ENCODE measurements at regions not wholly inside any gene's neighbourhood (a gene's known extent, or its start where the extent isn't known, plus 50 kb on each side); places are given as distances from the start of the nearest gene placed in this dataset.

GRCh38 chr11:19552656-19553260 is 159.9 kb upstream of the NAV2 start:
- Histone ChIP-seq H3K27ac (ENCODE audit: low read length) (no peak overlapping the region), H3K36me3 (ENCODE audit: control insufficient read depth, insufficient read depth, low read length) (no peaks in the 10 kb centered on the region), H3K9me3 (ENCODE audit: control insufficient read depth, low read depth, low read length) (no peaks in the 10 kb centered on the region), H3K4me1 (ENCODE audit: control insufficient read depth, insufficient read depth, low read length) (peaks cover 6% of the 10 kb centered on the region), H3K27me3 (ENCODE audit: control insufficient read depth, insufficient read depth, low read length) (no peaks in the 10 kb centered on the region), H3K4me3 (ENCODE audit: low read length) (no peak overlapping the region)
- DNase-seq: no peak
- WGBS (ENCODE audit: insufficient coverage, low lambda C conversion rate): 52% methylated on average over 2 of the region's 8 CpGs

GRCh38 chr11:19552161-19552560 is 160.5 kb upstream of the NAV2 start:
- Histone ChIP-seq H3K36me3 (ENCODE audit: control insufficient read depth, insufficient read depth, low read length) (no peaks in the 10 kb centered on the region), H3K4me1 (ENCODE audit: control insufficient read depth, insufficient read depth, low read length) (peaks cover 6% of the 10 kb centered on the region), H3K27me3 (ENCODE audit: control insufficient read depth, insufficient read depth, low read length) (peaks cover 4% of the 10 kb centered on the region), H3K4me3 (ENCODE audit: low read length) (no peak overlapping the region), H3K9me3 (ENCODE audit: control insufficient read depth, low read depth, low read length) (no peaks in the 10 kb centered on the region), H3K27ac (ENCODE audit: low read length) (no peak overlapping the region)
- DNase-seq: no peak
- no CpG with 5 or more reads among the region's 8 CpGs for WGBS (ENCODE audit: insufficient coverage, low lambda C conversion rate)

GRCh38 chr11:19551457-19551856 is 161.2 kb upstream of the NAV2 start:
- 94% methylated on average over 2 of the region's 4 CpGs for WGBS (ENCODE audit: insufficient coverage, low lambda C conversion rate)
- H3K4me3 ChIP-seq (ENCODE audit: low read length): no peak overlapping the region
- no peak overlapping the region for H3K27ac ChIP-seq (ENCODE audit: low read length)
- no peaks in the 10 kb centered on the region for H3K9me3 ChIP-seq (ENCODE audit: control insufficient read depth, low read depth, low read length)
- peaks cover 4% of the 10 kb centered on the region for H3K27me3 ChIP-seq (ENCODE audit: control insufficient read depth, insufficient read depth, low read length)
- no peak for DNase-seq
- H3K4me1 ChIP-seq (ENCODE audit: control insufficient read depth, insufficient read depth, low read length): peaks cover 6% of the 10 kb centered on the region
- no peaks in the 10 kb centered on the region for H3K36me3 ChIP-seq (ENCODE audit: control insufficient read depth, insufficient read depth, low read length)

GRCh38 chr11:19547044-19547443 is 165.6 kb upstream of the NAV2 start:
- no peaks in the 10 kb centered on the region for H3K36me3 ChIP-seq (ENCODE audit: control insufficient read depth, insufficient read depth, low read length)
- no peaks in the 10 kb centered on the region for H3K4me1 ChIP-seq (ENCODE audit: control insufficient read depth, insufficient read depth, low read length)
- H3K27me3 ChIP-seq (ENCODE audit: control insufficient read depth, insufficient read depth, low read length): peaks cover 4% of the 10 kb centered on the region
- no CpG with 5 or more reads among the region's 3 CpGs for WGBS (ENCODE audit: insufficient coverage, low lambda C conversion rate)
- H3K4me3 ChIP-seq (ENCODE audit: low read length): no peak overlapping the region
- H3K27ac ChIP-seq (ENCODE audit: low read length): no peak overlapping the region
- DNase-seq: no peak
- no peaks in the 10 kb centered on the region for H3K9me3 ChIP-seq (ENCODE audit: control insufficient read depth, low read depth, low read length)

GRCh38 chr11:19546325-19546724 is 166.3 kb upstream of the NAV2 start:
- no peaks in the 10 kb centered on the region for H3K36me3 ChIP-seq (ENCODE audit: control insufficient read depth, insufficient read depth, low read length)
- no CpG with 5 or more reads among the region's 5 CpGs for WGBS (ENCODE audit: insufficient coverage, low lambda C conversion rate)
- no peaks in the 10 kb centered on the region for H3K4me1 ChIP-seq (ENCODE audit: control insufficient read depth, insufficient read depth, low read length)
- H3K27ac ChIP-seq (ENCODE audit: low read length): no peak overlapping the region
- no peak overlapping the region for H3K4me3 ChIP-seq (ENCODE audit: low read length)
- H3K27me3 ChIP-seq (ENCODE audit: control insufficient read depth, insufficient read depth, low read length): peaks cover 4% of the 10 kb centered on the region
- DNase-seq: no peak
- no peaks in the 10 kb centered on the region for H3K9me3 ChIP-seq (ENCODE audit: control insufficient read depth, low read depth, low read length)

- H3K27ac ChIP-seq (ENCODE audit: low read length): no peak overlapping the region
- no peaks in the 10 kb centered on the region for H3K36me3 ChIP-seq (ENCODE audit: control insufficient read depth, insufficient read depth, low read length)
- no CpG with 5 or more reads among the region's 3 CpGs for WGBS (ENCODE audit: insufficient coverage, low lambda C conversion rate)
- DNase-seq: no peak
- no peaks in the 10 kb centered on the region for H3K4me1 ChIP-seq (ENCODE audit: control insufficient read depth, insufficient read depth, low read length)
- no peaks in the 10 kb centered on the region for H3K27me3 ChIP-seq (ENCODE audit: control insufficient read depth, insufficient read depth, low read length)
- H3K4me3 ChIP-seq (ENCODE audit: low read length): no peak overlapping the region
- H3K9me3 ChIP-seq (ENCODE audit: control insufficient read depth, low read depth, low read length): no peaks in the 10 kb centered on the region
Observed at GRCh38 chr11:19541521-19542049, 171.1 kb upstream of the NAV2 start.

GRCh38 chr11:19539861-19540260 is 172.8 kb upstream of the NAV2 start:
- Histone ChIP-seq H3K4me3 (ENCODE audit: low read length) (no peak overlapping the region), H3K27ac (ENCODE audit: low read length) (no peak overlapping the region), H3K36me3 (ENCODE audit: control insufficient read depth, insufficient read depth, low read length) (no peaks in the 10 kb centered on the region), H3K27me3 (ENCODE audit: control insufficient read depth, insufficient read depth, low read length) (no peaks in the 10 kb centered on the region), H3K4me1 (ENCODE audit: control insufficient read depth, insufficient read depth, low read length) (no peaks in the 10 kb centered on the region), H3K9me3 (ENCODE audit: control insufficient read depth, low read depth, low read length) (no peaks in the 10 kb centered on the region)
- no peak for DNase-seq
- 86% methylated on average over 1 of the region's 6 CpGs for WGBS (ENCODE audit: insufficient coverage, low lambda C conversion rate)

- Histone ChIP-seq H3K36me3 (ENCODE audit: control insufficient read depth, insufficient read depth, low read length) (no peaks in the 10 kb centered on the region), H3K9me3 (ENCODE audit: control insufficient read depth, low read depth, low read length) (no peaks in the 10 kb centered on the region), H3K27me3 (ENCODE audit: control insufficient read depth, insufficient read depth, low read length) (no peaks in the 10 kb centered on the region), H3K27ac (ENCODE audit: low read length) (no peak overlapping the region), H3K4me1 (ENCODE audit: control insufficient read depth, insufficient read depth, low read length) (no peaks in the 10 kb centered on the region), H3K4me3 (ENCODE audit: low read length) (no peak overlapping the region)
- no peak for DNase-seq
- no CpG with 5 or more reads among the region's 3 CpGs for WGBS (ENCODE audit: insufficient coverage, low lambda C conversion rate)
Observed at GRCh38 chr11:19537803-19538453, 174.7 kb upstream of the NAV2 start.

- Histone ChIP-seq H3K27ac (ENCODE audit: low read length) (no peak overlapping the region), H3K4me3 (ENCODE audit: low read length) (no peak overlapping the region), H3K27me3 (ENCODE audit: control insufficient read depth, insufficient read depth, low read length) (no peaks in the 10 kb centered on the region), H3K36me3 (ENCODE audit: control insufficient read depth, insufficient read depth, low read length) (no peaks in the 10 kb centered on the region), H3K4me1 (ENCODE audit: control insufficient read depth, insufficient read depth, low read length) (no peaks in the 10 kb centered on the region), H3K9me3 (ENCODE audit: control insufficient read depth, low read depth, low read length) (no peaks in the 10 kb centered on the region)
- WGBS (ENCODE audit: insufficient coverage, low lambda C conversion rate): no CpG with 5 or more reads among the region's 4 CpGs
- DNase-seq: no peak
Observed at GRCh38 chr11:19536131-19536530, 176.5 kb upstream of the NAV2 start.

- Histone ChIP-seq H3K36me3 (ENCODE audit: control insufficient read depth, insufficient read depth, low read length) (no peaks in the 10 kb centered on the region), H3K27me3 (ENCODE audit: control insufficient read depth, insufficient read depth, low read length) (no peaks in the 10 kb centered on the region), H3K27ac (ENCODE audit: low read length) (no peak overlapping the region), H3K4me3 (ENCODE audit: low read length) (no peak overlapping the region), H3K9me3 (ENCODE audit: control insufficient read depth, low read depth, low read length) (no peaks in the 10 kb centered on the region), H3K4me1 (ENCODE audit: control insufficient read depth, insufficient read depth, low read length) (peaks cover 6% of the 10 kb centered on the region)
- 43% methylated on average over 1 of the region's 7 CpGs for WGBS (ENCODE audit: insufficient coverage, low lambda C conversion rate)
- peak in 1 of 2 donors; percentile 27 for DNase-seq
Observed at GRCh38 chr11:19530505-19530904, 182.1 kb upstream of the NAV2 start.

GRCh38 chr11:19526119-19526518 is 186.5 kb upstream of the NAV2 start:
- DNase-seq: no peak
- H3K4me3 ChIP-seq (ENCODE audit: low read length): no peak overlapping the region
- WGBS (ENCODE audit: insufficient coverage, low lambda C conversion rate): no CpG with 5 or more reads among the region's 2 CpGs
- H3K36me3 ChIP-seq (ENCODE audit: control insufficient read depth, insufficient read depth, low read length): no peaks in the 10 kb centered on the region
- no peaks in the 10 kb centered on the region for H3K9me3 ChIP-seq (ENCODE audit: control insufficient read depth, low read depth, low read length)
- H3K27ac ChIP-seq (ENCODE audit: low read length): no peak overlapping the region
- H3K4me1 ChIP-seq (ENCODE audit: control insufficient read depth, insufficient read depth, low read length): peaks cover 18% of the 10 kb centered on the region
- H3K27me3 ChIP-seq (ENCODE audit: control insufficient read depth, insufficient read depth, low read length): no peaks in the 10 kb centered on the region

All from large intestine (tissue), 3 donors.